Bronchial epithelial cell (primary cell): ENCODE measurements at regions not wholly inside any gene's neighbourhood (a gene's known extent, or its start where the extent isn't known, plus 50 kb on each side); places are given as distances from the start of the nearest gene placed in this dataset.

Source experiments
- DNase-seq: peaks from one replicate; pipeline ENCODE4 v3.0.0-alpha.2; 2010; ENCODE audit warnings: low read depth
- FAIRE-seq: peaks from 2 replicates; lab custom pipeline; 2011; peaks lifted over from hg19 to GRCh38; lab: Jason Lieb, UNC
- H3K27me3 ChIP-seq: 2 replicates; pipeline ENCODE4 v1.5.1; 2011; ENCODE audit warnings: low read length; ENCODE audit not compliant: control insufficient read depth, insufficient read depth
- H3K36me3 ChIP-seq: 2 replicates; pipeline ENCODE4 v1.5.1; 2011; ENCODE audit warnings: low read length; ENCODE audit not compliant: control insufficient read depth, insufficient read depth
- H3K4me3 ChIP-seq: 2 replicates; pipeline ENCODE4 v1.5.1; 2011; ENCODE audit warnings: mild to moderate bottlenecking, low read depth, low read length, control low read depth
- CTCF ChIP-seq: IDR thresholded peaks from 2 replicates; pipeline ENCODE4 v1.5.1; 2011; ENCODE audit warnings: mild to moderate bottlenecking, moderate library complexity, low read length, control low read depth, inconsistent platforms; ENCODE audit not compliant: insufficient read depth, severe bottlenecking

DNA sequence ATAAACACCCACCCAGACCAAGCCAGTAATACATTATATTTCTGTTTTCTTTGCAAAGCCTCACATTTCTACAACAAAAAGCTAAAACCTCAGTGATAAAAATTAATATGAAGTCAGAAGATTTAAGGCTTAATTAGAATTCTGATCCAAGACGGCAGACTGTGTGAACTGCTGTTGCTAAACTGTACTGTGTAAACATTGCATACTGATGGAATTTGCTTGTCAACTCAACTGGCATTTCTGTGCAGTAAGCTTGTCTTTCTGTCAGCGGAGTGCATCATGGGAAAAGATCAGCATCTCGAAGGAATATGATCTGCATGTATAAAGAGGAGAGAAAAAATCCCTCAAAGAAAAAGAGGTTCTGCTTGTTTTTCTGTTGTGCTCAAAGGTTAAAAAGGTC, 69.4 kb upstream of the SPANXB1 start:
- no peak for TF ChIP-seq CTCF
- H3K4me3 ChIP-seq: no peak overlapping the region
- H3K27me3 ChIP-seq: no peaks in the 10 kb centered on the region
- no peak for FAIRE-seq
- no peak for DNase-seq
- no peaks in the 10 kb centered on the region for H3K36me3 ChIP-seq

- Histone ChIP-seq H3K4me3 (no peak overlapping the region), H3K36me3 (no peaks in the 10 kb centered on the region), H3K27me3 (no peaks in the 10 kb centered on the region)
- no peak for DNase-seq
- no peak for FAIRE-seq
- no peak for TF ChIP-seq CTCF
These were observed 68.3 kb upstream of the SPANXB1 start for GRCh38 chrX:140933874-140934655.

GRCh38 chrX:140943513-140943912, 58.9 kb upstream of the SPANXB1 start:
- TF ChIP-seq CTCF: no peak
- Histone ChIP-seq H3K36me3 (no peaks in the 10 kb centered on the region), H3K27me3 (no peaks in the 10 kb centered on the region), H3K4me3 (no peak overlapping the region)
- FAIRE-seq: no peak
- DNase-seq: no peak

DNA sequence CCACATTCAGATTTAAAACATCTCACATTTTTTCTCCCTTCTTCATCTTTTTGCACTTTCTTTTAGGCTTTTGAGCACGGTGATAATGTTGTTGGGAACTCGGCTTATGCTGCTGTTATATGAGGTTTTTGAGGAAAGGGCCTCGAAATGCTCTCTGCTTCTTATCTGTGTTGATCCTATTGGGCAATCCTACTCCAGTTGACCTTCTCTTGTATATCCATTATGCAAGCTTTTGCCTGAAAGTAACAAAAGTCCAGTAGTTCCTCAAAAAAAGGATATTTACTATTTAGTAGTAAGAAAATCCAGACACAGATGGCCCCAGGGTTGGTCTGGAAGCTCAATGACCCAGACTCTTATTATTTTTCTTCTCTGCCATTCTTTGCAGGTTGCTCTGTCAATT, 57.7 kb upstream of the SPANXB1 start:
- FAIRE-seq: no peak
- Histone ChIP-seq H3K27me3 (no peaks in the 10 kb centered on the region), H3K36me3 (no peaks in the 10 kb centered on the region), H3K4me3 (no peak overlapping the region)
- TF ChIP-seq CTCF: no peak
- no peak for DNase-seq

DNA sequence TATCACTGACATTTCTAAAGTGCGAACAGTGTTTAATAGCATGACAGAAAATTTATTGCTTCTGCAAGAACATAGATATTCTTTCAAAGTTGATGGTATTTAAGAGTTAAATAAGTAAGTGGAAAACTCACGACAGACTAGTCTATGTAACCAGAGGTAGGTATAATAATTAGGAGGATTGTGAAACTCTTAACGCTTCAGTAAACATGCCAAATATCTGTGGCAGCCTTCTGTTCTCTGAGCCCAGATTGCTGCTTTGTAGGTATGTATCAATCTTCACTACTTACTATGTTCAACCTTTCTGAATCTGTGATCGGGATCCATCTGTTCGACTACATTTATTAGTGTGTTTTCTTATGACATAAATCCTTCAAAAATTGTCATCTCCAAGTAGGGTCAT, 53.6 kb upstream of the SPANXB1 start:
- no peak for FAIRE-seq

More for the DNA sequence above, 53.6 kb upstream of the SPANXB1 start:
- Histone ChIP-seq H3K4me3 (no peak overlapping the region), H3K36me3 (no peaks in the 10 kb centered on the region), H3K27me3 (no peaks in the 10 kb centered on the region)
- no peak for DNase-seq
- TF ChIP-seq CTCF: no peak
